ENCODE measurements at regions not wholly inside any gene's neighbourhood (a gene's known extent, or its start where the extent isn't known, plus 50 kb on each side); places are given as distances from the start of the nearest gene placed in this dataset.
"Not testable (repeated sequence)": the region's sequence is repeated elsewhere in the genome, so short reads cannot be mapped to it uniquely, and the experiment has no call there.

- DNase-seq (ENCODE audit: low spot score) = no peak
These were observed 125.1 kb upstream of the KCTD7 start for GRCh38 chr7:66503551-66504031.

DNA sequence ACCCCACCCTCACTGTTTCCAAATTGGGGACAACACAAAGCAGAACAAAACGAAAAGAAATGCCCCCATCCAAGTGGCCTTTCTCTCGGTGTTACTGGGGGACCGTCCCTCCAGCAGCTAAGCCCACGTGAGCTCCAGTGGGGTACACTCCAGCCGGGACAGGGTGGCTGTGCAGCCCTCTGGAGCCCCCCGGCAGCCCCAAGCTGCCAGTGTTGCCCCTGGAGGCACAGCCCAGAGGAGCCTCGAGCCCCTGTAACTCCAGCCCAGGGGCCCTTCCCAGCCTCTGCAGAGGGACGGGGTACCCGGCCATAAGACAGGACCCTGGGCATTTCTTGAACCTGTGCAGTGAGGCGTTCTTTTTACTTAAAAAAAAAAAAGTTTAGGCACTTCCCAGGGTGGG, 124.5 kb upstream of the KCTD7 start:
- DNase-seq (ENCODE audit: low spot score) = no peak

DNA sequence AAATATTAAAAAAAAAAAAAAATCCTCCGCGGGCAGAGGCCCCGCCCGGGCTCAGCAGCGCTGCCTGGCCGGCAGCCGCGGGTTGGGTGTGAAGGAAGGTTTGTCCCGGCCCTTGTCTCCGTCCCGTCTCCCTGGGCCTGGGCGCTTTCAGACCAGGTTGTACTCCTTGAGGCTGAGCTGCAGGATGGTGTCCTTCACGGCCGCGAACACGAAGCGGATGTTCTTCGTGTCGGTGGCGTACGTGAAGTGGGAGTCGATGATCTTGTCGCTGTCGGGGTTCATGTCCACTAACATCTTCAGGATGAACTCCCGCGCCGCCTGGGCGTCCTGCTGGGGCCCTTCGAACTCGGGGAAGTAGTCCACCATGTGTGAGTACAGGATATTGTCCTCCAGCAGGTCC, 123.7 kb upstream of the KCTD7 start:
- no peak for DNase-seq (ENCODE audit: low spot score)

- no peak for DNase-seq (ENCODE audit: low spot score)
These were observed 122.9 kb upstream of the KCTD7 start for GRCh38 chr7:66505531-66506451.

DNA sequence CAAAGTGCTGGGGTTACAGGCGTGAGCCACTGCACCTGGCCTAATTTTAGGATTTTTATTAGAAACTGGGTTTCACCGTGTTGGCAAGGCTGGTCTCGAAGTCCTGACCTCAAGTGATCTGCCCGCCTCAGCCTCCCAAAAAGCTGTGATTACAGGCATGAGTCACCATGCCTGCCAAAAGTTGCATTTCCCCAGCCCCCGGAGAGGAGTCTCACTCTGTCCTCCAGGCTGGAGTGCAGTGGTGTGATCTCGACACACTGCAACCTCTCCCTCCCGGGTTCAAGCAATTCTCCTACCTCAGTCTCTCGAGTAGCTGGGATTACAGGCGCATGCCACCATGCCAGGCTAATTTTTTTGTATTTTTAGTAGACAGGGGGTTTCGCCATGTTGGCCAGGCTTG, 122.0 kb upstream of the KCTD7 start:
- DNase-seq (ENCODE audit: low spot score) = not testable (repeated sequence)

- no peak for DNase-seq (ENCODE audit: low spot score)
These were observed 120.9 kb upstream of the KCTD7 start for GRCh38 chr7:66507764-66508296.

DNA sequence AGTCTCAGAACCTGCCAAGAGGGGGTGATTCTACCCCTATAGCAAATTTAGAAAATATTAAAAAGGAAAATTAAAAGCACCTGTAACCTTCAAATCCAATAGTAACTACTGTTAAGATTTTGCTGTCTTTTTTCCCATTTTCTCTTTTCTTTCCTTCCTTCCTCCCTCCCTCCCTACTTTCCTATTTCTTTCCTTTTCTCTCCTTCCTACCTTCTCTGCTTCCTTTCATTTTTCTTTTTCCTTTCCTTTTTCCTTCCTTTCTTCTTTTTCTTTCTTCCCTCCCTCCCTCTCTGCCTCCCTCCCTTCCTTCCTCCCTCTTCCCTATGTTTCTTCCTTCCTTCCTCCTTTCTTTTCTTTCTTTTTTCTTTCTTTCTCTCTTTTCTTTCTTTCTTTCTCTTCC, 120.2 kb upstream of the KCTD7 start:
- no peak for DNase-seq (ENCODE audit: low spot score)

GRCh38 chr7:66514050-66514449, 114.6 kb upstream of the KCTD7 start:
- no peak for DNase-seq (ENCODE audit: low spot score)

GRCh38 chr7:66517212-66517909, 111.3 kb upstream of the KCTD7 start:
- DNase-seq (ENCODE audit: low spot score) = no peak

DNA sequence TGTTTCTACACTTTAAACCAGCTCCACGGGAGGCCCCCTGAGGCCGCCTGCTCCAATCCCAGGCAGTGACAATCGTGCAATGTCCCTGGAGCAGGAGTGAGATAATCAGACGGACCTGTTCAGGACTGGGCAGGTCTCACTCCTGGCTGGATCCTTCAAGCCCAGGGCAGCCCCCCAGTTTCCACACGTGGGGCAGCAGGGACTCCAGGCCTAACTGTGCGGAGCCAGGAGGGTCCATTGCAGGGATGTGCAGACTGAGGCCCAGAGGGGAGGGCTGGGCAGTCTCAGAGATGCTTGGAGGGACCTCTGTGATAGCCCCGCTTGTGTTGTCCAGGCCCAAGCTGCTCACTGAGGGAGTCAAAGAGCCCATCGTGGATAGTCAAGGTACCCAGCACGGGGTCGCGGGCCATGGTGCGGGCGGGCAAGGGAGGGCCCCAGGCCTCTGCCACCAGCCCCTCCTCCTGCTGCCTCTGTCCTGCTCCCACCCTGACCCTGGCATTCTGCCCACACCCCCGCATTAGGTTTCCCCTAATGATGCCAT, 110.5 kb upstream of the KCTD7 start:
- no peak for DNase-seq (ENCODE audit: low spot score)

DNA sequence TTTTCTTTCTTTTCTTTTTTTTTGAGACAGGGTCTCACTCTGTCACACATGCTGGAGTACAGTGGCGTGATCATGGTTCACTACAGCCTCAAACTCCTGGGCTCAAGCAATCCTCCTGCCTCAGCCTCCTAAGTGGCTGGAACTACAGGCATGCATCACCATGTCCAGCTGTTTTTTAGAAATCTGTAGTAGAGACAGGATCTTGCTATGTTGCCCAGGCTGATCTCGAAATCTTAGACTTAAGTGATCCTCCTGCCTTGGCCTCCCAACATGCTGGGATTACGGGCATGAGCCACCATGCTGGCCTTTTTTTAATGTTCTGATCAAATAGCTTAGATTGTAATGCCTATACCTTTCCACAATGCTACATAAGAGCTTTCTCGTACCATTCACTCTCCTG, 107.0 kb upstream of the KCTD7 start:
- DNase-seq (ENCODE audit: low spot score) = no peak

DNA sequence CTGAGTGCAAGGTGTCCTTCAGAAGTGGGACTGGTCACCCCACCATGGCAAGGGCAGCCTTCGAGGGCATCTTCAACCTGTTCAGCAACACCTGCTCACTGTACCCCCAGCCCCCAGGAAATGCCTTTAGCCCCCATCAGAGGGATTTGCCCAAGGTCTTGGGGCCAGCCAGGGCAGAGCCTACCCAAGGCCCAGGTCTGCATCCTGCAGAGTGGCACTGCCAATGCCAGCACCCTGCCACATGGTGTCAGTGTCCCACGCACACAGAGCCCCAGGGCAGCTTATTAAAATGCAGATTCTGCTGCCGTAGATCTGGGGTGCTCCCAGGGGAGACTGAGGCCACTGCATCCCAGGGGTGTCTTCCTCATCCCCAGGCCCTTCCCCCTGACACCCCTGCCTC, 106.2 kb upstream of the KCTD7 start:
- DNase-seq (ENCODE audit: low spot score) = peak; percentile 60

DNA sequence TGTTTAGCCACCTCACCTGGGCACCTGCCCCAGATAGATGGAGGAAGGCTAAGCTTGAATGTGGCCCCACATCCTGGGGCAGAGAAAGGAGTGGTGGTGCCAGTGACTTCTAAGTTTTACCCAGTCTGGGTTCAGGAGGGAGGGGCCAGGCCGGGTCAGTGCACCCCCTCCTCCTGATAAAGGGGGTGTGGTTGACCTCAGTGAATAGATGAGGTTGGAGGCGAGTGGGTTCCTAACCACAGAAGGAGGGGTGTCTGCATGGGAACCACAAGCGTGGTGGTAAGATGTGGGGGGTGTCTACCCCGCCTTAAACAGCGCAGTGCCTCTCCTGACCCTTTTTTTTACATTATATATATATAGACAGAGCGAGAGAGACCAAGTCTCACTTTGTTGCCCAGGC, 105.3 kb upstream of the KCTD7 start:
- DNase-seq (ENCODE audit: low spot score) = no peak

DNA sequence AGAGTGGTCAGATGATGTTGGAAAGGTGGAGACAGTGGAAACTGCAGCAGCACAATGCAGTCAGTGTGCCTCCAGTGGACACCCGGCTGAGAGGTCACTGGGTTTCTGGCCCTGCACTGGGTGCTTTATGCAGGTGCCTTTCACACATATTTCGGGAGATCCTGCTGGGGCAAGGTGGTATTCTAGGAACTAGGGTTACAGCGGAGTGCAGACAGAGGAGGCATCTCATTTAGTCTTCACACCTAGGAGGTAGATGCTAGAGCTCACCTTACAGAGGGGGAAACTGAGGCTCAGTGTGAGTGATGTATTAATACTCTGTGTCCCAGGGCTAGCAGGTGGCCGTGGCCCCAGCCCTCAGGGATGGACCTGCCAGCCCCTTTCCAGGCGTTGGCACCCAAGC, 103.9 kb upstream of the KCTD7 start:
- no peak for DNase-seq (ENCODE audit: low spot score)

GRCh38 chr7:66526782-66527181, 101.9 kb upstream of the KCTD7 start:
- DNase-seq (ENCODE audit: low spot score) = not testable (repeated sequence)

DNA sequence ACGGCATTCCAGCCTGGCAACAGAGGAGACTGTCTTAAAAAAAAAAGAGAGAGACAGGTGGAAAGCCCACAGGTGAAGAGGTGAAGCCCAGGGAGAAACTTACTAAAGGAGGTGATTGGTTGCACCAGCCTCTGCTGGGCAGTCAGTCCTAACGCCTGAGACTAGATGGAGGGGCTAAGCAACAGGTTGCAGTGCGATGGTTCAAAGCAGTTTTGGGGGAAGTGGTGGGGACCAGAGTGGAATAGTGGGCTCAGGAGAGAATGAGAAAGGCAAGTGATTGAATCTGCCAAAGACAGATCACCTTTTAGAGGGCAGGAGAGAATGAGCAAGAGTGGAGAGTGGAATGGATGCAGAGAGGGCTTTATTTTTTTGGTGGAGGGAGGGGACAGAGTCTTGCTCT, 100.0 kb upstream of the KCTD7 start:
- no peak for DNase-seq (ENCODE audit: low spot score)

DNA sequence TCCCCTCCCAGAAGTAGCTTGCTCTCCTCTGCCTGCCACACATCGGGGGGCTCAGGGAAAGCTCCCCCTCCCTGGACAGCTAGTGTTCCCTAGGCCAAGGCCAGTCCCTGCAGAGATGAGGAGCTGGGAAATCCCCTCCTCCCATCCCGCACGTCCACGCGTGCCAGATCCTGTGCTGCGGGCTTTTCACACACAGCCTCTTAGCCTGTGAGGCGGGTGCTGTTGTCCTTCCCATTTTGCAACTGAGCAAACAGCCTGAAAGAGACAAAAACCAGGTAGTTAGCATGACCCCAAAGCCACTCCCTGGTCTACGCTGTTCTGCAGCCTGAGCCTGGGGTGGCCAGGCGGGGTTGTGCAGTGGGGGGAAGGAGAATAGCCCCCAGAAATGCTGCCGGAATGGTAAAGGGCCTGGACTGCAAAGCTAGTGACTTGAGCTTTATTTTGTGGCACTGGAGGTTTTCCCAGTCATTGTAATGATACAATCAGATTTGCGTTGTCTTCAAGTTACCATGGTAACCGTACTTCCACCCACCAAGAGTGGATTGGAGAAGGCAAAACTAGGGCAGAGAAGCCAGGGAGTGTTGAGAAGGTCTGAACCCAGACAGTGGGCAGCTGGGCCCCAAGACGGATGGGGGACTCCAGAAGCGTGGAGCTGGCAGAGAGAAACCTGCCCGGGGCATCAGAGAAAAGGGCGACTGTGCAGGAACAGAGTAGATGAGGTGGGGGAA, 98.6 kb upstream of the KCTD7 start:
- DNase-seq (ENCODE audit: low spot score) = no peak

- DNase-seq (ENCODE audit: low spot score) = no peak
These were observed 93.0 kb upstream of the KCTD7 start for GRCh38 chr7:66535414-66536329.

GRCh38 chr7:66537380-66537779, 91.3 kb upstream of the KCTD7 start:
- DNase-seq (ENCODE audit: low spot score) = no peak

DNA sequence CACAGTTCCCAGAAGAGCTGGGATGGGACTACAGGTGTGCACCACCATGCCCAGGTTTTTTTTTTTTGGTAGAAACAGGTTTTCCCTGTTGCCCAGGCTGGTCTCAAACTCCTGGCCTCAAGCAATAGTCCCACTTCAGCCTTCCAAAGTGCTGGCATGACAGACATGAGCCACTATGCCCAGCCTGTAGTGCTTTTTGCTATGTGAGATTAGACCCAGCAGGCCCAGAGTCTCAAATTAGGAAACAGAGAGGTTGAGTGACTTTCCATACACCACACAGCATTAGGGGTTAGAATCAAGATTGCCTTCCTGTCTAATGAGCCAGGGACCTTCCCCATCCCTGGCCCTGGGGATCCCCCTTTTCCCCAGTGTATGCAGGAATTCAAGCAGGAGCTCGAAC, 90.8 kb upstream of the KCTD7 start:
- no peak for DNase-seq (ENCODE audit: low spot score)

DNA sequence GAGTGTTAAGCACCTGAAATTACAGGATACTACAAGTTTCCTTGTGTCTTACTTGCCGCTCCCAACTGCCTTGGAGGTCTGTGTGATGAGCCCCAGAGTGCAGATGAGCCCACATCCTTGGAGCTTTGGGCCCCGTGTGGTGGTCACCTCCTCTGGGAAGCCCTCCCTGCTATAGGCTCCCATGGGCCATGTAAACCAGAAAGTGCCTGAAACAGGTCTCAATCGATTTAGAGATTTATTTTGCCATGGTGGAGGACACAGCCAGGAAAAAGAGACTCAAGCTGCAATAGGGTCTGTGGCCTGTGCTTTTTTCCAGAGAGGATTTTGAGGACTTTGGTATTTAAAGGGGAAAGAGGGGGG, 89.4 kb upstream of the KCTD7 start:
- DNase-seq (ENCODE audit: low spot score) = no peak
